GM23338 (cell line): ENCODE measurements at regions not wholly inside any gene's neighbourhood (a gene's known extent, or its start where the extent isn't known, plus 50 kb on each side); places are given as distances from the start of the nearest gene placed in this dataset.

Experiments used
- CREB1 ChIP-seq: fragments of 250-450 bp; sonication (Bioruptor Pico); IDR thresholded peaks from 2 replicates; pipeline ENCODE4 v1.5.0; 2020; ENCODE audit warnings: low read depth, mild to moderate bottlenecking, moderate library complexity
- EZH2 ChIP-seq: fragments of 200-600 bp; sonication (generic); IDR thresholded peaks from one replicate; pipeline ENCODE4 v1.8.0; 2017; ENCODE audit warnings: antibody characterized with exemption, mild to moderate bottlenecking, low read depth; ENCODE audit not compliant: unreplicated experiment
- EZH2phosphoT487 ChIP-seq: fragments of 200-600 bp; sonication (generic); IDR thresholded peaks from one replicate; pipeline ENCODE4 v1.8.1; 2018; ENCODE audit warnings: antibody characterized with exemption; ENCODE audit not compliant: unreplicated experiment
- JUNB ChIP-seq: IDR thresholded peaks from one replicate; pipeline ENCODE4 v1.6.1; 2016; ENCODE audit warnings: antibody characterized with exemption; ENCODE audit not compliant: unreplicated experiment
- POLR2AphosphoS5 ChIP-seq: IDR thresholded peaks from 2 replicates; pipeline ENCODE4 v1.6.1; 2016; ENCODE audit warnings: antibody characterized with exemption, low read depth
- ZNF114 ChIP-seq: fragments of 250-450 bp; sonication (Bioruptor Pico); IDR thresholded peaks from 2 replicates; pipeline ENCODE4 v1.5.0; 2020; ENCODE audit warnings: mild to moderate bottlenecking, moderate library complexity
- TF ChIP-seq, protein P1 (sequence below), 2 experiments: fragments of 200-600 bp in 1 of 2; sonication (generic) in 1 of 2; conservative IDR thresholded peaks; 2 replicates each; pipeline versions ENCODE4 v1.5.1 to v1.6.1; 2016 to 2017; ENCODE audit warnings: antibody characterized with exemption in 2 of 2, low read depth in 2 of 2, mild to moderate bottlenecking in 2 of 2, moderate library complexity in 1 of 2
- TF ChIP-seq, protein P2 (sequence below): IDR thresholded peaks from one replicate; pipeline ENCODE4 v1.6.1; 2018; ENCODE audit warnings: antibody characterized with exemption; ENCODE audit not compliant: unreplicated experiment
- TF ChIP-seq, protein P3 (sequence below): IDR thresholded peaks from 2 replicates; pipeline ENCODE4 v1.6.1; 2016; ENCODE audit warnings: antibody characterized with exemption

DNA sequence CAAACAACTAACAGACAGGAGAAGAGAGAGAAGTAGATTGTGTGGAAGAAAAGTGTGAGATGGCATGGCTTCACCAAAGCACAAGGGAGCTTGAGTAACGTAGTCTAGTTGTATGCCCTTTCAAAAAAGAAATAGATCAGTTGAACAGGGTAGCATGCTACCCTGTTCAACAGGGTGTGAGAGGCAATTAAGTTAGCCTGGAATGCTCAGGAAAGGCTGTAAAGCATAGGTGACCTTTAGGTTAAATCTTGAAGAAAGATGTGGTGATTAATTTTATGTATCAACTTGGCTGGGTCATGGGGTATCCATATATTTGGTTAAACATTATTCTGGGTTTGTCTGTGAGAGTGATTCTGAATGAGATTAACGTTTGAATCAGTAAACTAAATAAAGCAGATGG lies 61.8 kb upstream of the ZC3H15 start:
- TF ChIP-seq, protein P1, sequence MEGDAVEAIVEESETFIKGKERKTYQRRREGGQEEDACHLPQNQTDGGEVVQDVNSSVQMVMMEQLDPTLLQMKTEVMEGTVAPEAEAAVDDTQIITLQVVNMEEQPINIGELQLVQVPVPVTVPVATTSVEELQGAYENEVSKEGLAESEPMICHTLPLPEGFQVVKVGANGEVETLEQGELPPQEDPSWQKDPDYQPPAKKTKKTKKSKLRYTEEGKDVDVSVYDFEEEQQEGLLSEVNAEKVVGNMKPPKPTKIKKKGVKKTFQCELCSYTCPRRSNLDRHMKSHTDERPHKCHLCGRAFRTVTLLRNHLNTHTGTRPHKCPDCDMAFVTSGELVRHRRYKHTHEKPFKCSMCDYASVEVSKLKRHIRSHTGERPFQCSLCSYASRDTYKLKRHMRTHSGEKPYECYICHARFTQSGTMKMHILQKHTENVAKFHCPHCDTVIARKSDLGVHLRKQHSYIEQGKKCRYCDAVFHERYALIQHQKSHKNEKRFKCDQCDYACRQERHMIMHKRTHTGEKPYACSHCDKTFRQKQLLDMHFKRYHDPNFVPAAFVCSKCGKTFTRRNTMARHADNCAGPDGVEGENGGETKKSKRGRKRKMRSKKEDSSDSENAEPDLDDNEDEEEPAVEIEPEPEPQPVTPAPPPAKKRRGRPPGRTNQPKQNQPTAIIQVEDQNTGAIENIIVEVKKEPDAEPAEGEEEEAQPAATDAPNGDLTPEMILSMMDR (conservative IDR thresholded peaks at IDR 0.05; ENCODE audit: low read depth in 2 of 2) = no peak
- TF ChIP-seq EZH2 = no peak
- TF ChIP-seq, protein P2, sequence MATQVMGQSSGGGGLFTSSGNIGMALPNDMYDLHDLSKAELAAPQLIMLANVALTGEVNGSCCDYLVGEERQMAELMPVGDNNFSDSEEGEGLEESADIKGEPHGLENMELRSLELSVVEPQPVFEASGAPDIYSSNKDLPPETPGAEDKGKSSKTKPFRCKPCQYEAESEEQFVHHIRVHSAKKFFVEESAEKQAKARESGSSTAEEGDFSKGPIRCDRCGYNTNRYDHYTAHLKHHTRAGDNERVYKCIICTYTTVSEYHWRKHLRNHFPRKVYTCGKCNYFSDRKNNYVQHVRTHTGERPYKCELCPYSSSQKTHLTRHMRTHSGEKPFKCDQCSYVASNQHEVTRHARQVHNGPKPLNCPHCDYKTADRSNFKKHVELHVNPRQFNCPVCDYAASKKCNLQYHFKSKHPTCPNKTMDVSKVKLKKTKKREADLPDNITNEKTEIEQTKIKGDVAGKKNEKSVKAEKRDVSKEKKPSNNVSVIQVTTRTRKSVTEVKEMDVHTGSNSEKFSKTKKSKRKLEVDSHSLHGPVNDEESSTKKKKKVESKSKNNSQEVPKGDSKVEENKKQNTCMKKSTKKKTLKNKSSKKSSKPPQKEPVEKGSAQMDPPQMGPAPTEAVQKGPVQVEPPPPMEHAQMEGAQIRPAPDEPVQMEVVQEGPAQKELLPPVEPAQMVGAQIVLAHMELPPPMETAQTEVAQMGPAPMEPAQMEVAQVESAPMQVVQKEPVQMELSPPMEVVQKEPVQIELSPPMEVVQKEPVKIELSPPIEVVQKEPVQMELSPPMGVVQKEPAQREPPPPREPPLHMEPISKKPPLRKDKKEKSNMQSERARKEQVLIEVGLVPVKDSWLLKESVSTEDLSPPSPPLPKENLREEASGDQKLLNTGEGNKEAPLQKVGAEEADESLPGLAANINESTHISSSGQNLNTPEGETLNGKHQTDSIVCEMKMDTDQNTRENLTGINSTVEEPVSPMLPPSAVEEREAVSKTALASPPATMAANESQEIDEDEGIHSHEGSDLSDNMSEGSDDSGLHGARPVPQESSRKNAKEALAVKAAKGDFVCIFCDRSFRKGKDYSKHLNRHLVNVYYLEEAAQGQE = no peak
- TF ChIP-seq CREB1 = no peak
- TF ChIP-seq EZH2phosphoT487 = no peak
- no peak for TF ChIP-seq POLR2AphosphoS5
- no peak for TF ChIP-seq JUNB
- no peak for TF ChIP-seq ZNF114 (CRISPR knock-in tag)
- TF ChIP-seq, protein P3, sequence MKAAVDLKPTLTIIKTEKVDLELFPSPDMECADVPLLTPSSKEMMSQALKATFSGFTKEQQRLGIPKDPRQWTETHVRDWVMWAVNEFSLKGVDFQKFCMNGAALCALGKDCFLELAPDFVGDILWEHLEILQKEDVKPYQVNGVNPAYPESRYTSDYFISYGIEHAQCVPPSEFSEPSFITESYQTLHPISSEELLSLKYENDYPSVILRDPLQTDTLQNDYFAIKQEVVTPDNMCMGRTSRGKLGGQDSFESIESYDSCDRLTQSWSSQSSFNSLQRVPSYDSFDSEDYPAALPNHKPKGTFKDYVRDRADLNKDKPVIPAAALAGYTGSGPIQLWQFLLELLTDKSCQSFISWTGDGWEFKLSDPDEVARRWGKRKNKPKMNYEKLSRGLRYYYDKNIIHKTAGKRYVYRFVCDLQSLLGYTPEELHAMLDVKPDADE = no peak
